ENCODE measurements at regions not wholly inside any gene's neighbourhood (a gene's known extent, or its start where the extent isn't known, plus 50 kb on each side); places are given as distances from the start of the nearest gene placed in this dataset.

DNA sequence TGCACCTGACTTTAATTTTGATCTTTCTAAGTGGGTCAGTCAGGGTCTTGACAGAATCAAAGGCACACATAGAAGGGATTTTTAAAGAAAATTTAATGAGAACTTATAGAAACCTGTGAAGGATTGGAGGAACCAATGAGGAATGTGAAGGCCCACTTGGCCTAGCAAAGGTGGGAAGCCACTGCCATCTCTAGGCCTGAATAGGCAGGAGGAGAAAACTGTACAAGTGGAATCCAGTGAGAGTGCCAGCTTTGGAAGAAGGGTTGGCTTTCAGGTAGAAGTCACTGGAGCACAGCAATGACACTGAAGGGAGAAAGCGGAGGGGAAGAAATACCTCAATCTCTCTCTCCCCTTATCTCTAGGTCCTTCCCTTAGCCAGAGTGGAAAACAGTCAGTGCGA is 380.7 kb upstream of the KCNMB2 start:
- Histone ChIP-seq H3K9me3 (no peaks in the 10 kb centered on the region), H3K4me1 (no peaks in the 10 kb centered on the region; the same call in none of the 2 replicates), H3K36me3 (no peaks in the 10 kb centered on the region), H3K4me3 (ENCODE audit: low read depth, low read length) (no peak overlapping the region), H3K27me3 (no peaks in the 10 kb centered on the region)
- TF ChIP-seq CTCF (IDR thresholded peaks at IDR 0.05; ENCODE audit: low read depth, low read length): peak; percentile 45; the same call in 1 of the 2 replicates
- DNase-seq: peak; percentile 10

DNA sequence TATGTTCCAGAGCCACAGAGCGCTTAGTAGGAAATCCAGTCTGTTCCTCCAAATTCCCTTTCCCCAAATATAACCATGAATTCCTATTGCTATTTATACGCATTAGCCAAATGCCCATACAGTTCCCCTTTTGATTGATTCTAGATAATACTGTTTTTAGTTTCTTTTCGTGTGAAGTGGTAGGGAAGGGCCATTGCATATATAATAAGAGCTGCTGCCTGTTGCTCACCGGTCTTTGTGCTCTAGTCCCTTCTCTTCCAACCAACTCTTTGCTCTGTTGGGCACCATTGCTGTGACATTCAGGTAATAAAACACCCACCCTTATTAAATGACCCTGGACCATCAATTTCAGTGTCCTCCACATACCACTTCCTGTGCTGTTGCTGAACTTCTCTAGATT is 379.9 kb upstream of the KCNMB2 start:
- H3K4me1 ChIP-seq: no peaks in the 10 kb centered on the region; the same call in none of the 2 replicates
- TF ChIP-seq CTCF (IDR thresholded peaks at IDR 0.05; ENCODE audit: low read depth, low read length): no peak

DNA sequence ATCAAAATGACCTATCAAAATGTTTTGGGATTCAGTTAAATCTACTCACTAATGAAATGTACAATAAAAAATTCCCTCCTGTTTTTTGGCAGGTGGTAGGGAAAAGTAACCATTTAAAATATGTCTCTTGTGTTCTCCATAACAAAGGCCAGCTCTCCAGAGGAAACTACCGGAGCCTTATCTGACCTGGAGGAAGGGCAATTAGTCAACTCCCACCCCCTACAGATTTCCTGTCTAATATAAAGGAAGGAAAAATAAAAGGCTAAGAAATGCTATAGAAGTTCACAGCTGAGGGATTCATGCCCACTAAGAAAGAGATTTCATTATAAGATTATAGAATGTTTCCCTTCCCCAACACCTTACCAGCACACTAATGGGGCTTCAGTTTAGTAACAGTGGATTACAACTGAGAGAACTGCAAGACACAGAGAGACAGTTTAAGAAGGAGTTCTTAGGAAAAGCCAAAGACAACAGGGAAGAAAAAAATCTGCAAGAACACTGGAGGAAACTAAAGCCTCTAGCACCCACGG is 376.5 kb upstream of the KCNMB2 start:
- H3K27me3 ChIP-seq: no peaks in the 10 kb centered on the region
- H3K4me1 ChIP-seq: no peaks in the 10 kb centered on the region; the same call in none of the 2 replicates
- no peak for DNase-seq
- TF ChIP-seq CTCF (IDR thresholded peaks at IDR 0.05; ENCODE audit: low read depth, low read length): no peak
- no peak overlapping the region for H3K4me3 ChIP-seq (ENCODE audit: low read depth, low read length)
- H3K36me3 ChIP-seq: no peaks in the 10 kb centered on the region
- no peaks in the 10 kb centered on the region for H3K9me3 ChIP-seq

More for the DNA sequence above, 379.9 kb upstream of the KCNMB2 start:
- no peaks in the 10 kb centered on the region for H3K9me3 ChIP-seq
- H3K4me3 ChIP-seq (ENCODE audit: low read depth, low read length): no peak overlapping the region
- H3K36me3 ChIP-seq: no peaks in the 10 kb centered on the region
- DNase-seq: no peak
- no peaks in the 10 kb centered on the region for H3K27me3 ChIP-seq

- no peak for TF ChIP-seq CTCF (IDR thresholded peaks at IDR 0.05; ENCODE audit: low read depth, low read length)
- Histone ChIP-seq H3K4me1 (peaks cover 20% of the 10 kb centered on the region), H3K27me3 (no peaks in the 10 kb centered on the region), H3K4me3 (ENCODE audit: low read depth, low read length) (no peak overlapping the region), H3K9me3 (no peaks in the 10 kb centered on the region), H3K36me3 (no peaks in the 10 kb centered on the region)
- DNase-seq: no peak
Observed at GRCh38 chr3:178169421-178169820, 366.8 kb upstream of the KCNMB2 start.

GRCh38 chr3:178170698-178171535 is 365.3 kb upstream of the KCNMB2 start:
- H3K4me3 ChIP-seq (ENCODE audit: low read depth, low read length): no peak overlapping the region
- H3K36me3 ChIP-seq: no peaks in the 10 kb centered on the region
- H3K27me3 ChIP-seq: no peaks in the 10 kb centered on the region
- TF ChIP-seq CTCF (IDR thresholded peaks at IDR 0.05; ENCODE audit: low read depth, low read length): no peak
- DNase-seq: peak; percentile 63
- H3K4me1 ChIP-seq: peaks cover 20% of the 10 kb centered on the region
- H3K9me3 ChIP-seq: no peaks in the 10 kb centered on the region

GRCh38 chr3:178172121-178172520 is 364.1 kb upstream of the KCNMB2 start:
- no peaks in the 10 kb centered on the region for H3K9me3 ChIP-seq
- H3K36me3 ChIP-seq: no peaks in the 10 kb centered on the region
- H3K4me1 ChIP-seq: peaks cover 20% of the 10 kb centered on the region
- DNase-seq: no peak
- no peak overlapping the region for H3K4me3 ChIP-seq (ENCODE audit: low read depth, low read length)
- no peak for TF ChIP-seq CTCF (IDR thresholded peaks at IDR 0.05; ENCODE audit: low read depth, low read length)
- H3K27me3 ChIP-seq: no peaks in the 10 kb centered on the region

Measured in BE2C (cell line).